Thyroid gland (tissue), 4 donors: ENCODE measurements at regions not wholly inside any gene's neighbourhood (a gene's known extent, or its start where the extent isn't known, plus 50 kb on each side); places are given as distances from the start of the nearest gene placed in this dataset.
"Not testable (repeated sequence)": the region's sequence is repeated elsewhere in the genome, so short reads cannot be mapped to it uniquely, and the experiment has no call there.

ENCODE experiments used
- DNase-seq, 2 donors: peaks; one replicate each; pipeline ENCODE4 v3.0.0-alpha.2; 2019
- H3K27ac ChIP-seq, 3 donors: fragments of 200-600 bp; sonication (generic); 1 replicate in 2 of 3; 2 replicates in 1 of 3; pipeline ENCODE4 v1.5.1; 2016 to 2019; ENCODE audit warnings: mild to moderate bottlenecking in 1 of 3, moderate library complexity in 1 of 3
- H3K27me3 ChIP-seq: fragments of 200-600 bp; sonication (generic); one replicate; pipeline ENCODE4 v1.5.1; 2019
- H3K36me3 ChIP-seq, 2 donors: fragments of 200-600 bp; sonication (generic); one replicate each; pipeline ENCODE4 v1.5.1; 2016 to 2019
- H3K4me1 ChIP-seq, 2 donors: fragments of 200-600 bp; sonication (generic); one replicate each; pipeline ENCODE4 v1.5.1; 2017 to 2019
- H3K4me3 ChIP-seq, 3 donors: fragments of 200-600 bp; sonication (generic); replicated peaks in 1 of 3; 1 replicate in 2 of 3; 2 replicates in 1 of 3; pipeline ENCODE4 v1.5.1; 2016; ENCODE audit warnings: mild to moderate bottlenecking in 1 of 3
- H3K9me3 ChIP-seq: fragments of 200-600 bp; sonication (generic); one replicate; pipeline ENCODE4 v1.5.1; 2017
- POLR2A ChIP-seq, 2 donors: fragments of 450-650 bp; IDR thresholded peaks; one replicate each; pipeline ENCODE4 v1.6.1; 2017; ENCODE audit warnings: antibody characterized with exemption in 2 of 2, mild to moderate bottlenecking in 2 of 2, moderate library complexity in 1 of 2
- WGBS, 2 donors: methylation state at CpG; one replicate each; pipeline ENCODE4 v1.1.5; 2017; 5-methylcytosine and 5-hydroxymethylcytosine counted together
- intact Hi-C: fragments of 100-400 bp; cut with DNase I; formaldehyde crosslinking; loops from one replicate; pipeline ENCODE4 v1.15.1; 2023
- TF ChIP-seq, protein P1 (sequence below), 6 experiments: fragments of 200-600 bp in 3 of 6; fragments of 450-650 bp in 3 of 6; sonication (generic) in 3 of 6; IDR thresholded peaks; one replicate each; pipeline ENCODE4 v1.5.1; 2016 to 2019; ENCODE audit warnings: antibody characterized with exemption in 6 of 6, mild to moderate bottlenecking in 2 of 6, inconsistent platforms in 1 of 6, moderate library complexity in 1 of 6

DNA sequence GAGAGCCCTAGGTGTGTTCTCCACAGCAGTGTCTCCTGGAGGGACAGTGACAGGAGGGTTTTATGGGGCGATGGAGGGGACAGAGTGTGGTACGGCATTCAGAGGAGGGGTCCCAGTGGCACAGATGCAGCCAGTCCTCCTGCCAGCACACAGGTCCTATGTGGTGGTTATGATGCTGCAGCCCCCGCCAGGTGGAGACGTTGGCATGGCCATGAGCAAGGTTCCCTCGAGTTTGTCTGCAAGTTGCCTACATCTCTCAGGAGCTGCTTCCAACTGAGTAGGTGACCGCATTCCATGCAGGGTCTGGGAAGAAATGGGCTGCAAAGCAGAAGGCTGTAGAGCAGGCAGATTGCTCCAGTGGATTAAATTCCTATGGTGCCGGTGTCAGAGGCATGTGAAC lies 646.0 kb downstream of the TBC1D22A start:
- intact Hi-C loops: no loop called here
- H3K27me3 ChIP-seq: no peaks in the 10 kb centered on the region

DNA sequence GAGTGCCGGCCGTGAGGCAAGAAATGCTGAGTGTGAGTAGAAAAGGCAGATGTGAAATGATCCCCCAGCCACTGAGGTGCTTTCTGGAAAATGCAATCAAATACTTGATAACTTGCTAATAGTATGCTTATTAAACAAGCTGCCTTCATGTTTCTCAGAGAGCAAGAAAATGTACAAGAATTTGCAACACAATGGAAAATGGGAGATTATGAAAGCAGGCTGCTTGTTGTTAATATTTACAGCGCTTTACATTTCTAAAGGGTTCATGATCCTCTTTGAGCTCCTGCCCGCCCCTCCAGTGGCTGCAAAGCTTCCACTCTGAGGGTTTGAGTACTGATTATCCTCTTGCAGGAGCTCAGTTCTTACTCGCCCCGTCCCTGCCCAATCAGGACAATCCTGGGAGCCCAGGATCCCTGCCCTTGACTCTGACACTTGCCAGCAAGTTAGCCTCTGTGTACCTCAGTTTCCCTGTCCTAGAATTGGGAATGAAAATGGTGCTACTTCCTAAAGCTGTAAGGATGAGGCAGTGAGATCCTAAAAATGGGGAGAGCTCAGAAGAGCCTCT lies 645.1 kb downstream of the TBC1D22A start:
- Histone ChIP-seq H3K4me1 (no peaks in the 10 kb centered on the region), H3K27me3 (no peaks in the 10 kb centered on the region), H3K27ac (no peak overlapping the region), H3K4me3 (no peak overlapping the region), H3K36me3 (no peaks in the 10 kb centered on the region), H3K9me3 (no peaks in the 10 kb centered on the region)
- DNase-seq: no peak
- WGBS, 2 donors: 80% methylated on average over 6 of the region's 6 CpGs
- TF ChIP-seq, protein P1, sequence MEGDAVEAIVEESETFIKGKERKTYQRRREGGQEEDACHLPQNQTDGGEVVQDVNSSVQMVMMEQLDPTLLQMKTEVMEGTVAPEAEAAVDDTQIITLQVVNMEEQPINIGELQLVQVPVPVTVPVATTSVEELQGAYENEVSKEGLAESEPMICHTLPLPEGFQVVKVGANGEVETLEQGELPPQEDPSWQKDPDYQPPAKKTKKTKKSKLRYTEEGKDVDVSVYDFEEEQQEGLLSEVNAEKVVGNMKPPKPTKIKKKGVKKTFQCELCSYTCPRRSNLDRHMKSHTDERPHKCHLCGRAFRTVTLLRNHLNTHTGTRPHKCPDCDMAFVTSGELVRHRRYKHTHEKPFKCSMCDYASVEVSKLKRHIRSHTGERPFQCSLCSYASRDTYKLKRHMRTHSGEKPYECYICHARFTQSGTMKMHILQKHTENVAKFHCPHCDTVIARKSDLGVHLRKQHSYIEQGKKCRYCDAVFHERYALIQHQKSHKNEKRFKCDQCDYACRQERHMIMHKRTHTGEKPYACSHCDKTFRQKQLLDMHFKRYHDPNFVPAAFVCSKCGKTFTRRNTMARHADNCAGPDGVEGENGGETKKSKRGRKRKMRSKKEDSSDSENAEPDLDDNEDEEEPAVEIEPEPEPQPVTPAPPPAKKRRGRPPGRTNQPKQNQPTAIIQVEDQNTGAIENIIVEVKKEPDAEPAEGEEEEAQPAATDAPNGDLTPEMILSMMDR (IDR thresholded peaks at IDR 0.05): no peak
- TF ChIP-seq POLR2A (IDR thresholded peaks at IDR 0.05): no peak
- intact Hi-C loops: no loop called here

More for the DNA sequence above, 646.0 kb downstream of the TBC1D22A start:
- no peak for DNase-seq
- 75 to 79% methylated on average over 5 to 7 of the region's 7 CpGs for WGBS, 2 donors
- no peak overlapping the region for H3K4me3 ChIP-seq
- no peak overlapping the region for H3K27ac ChIP-seq
- TF ChIP-seq POLR2A (IDR thresholded peaks at IDR 0.05): no peak
- TF ChIP-seq, protein P1 (IDR thresholded peaks at IDR 0.05): no peak
- H3K9me3 ChIP-seq: no peaks in the 10 kb centered on the region
- H3K36me3 ChIP-seq: no peaks in the 10 kb centered on the region
- H3K4me1 ChIP-seq: no peaks in the 10 kb centered on the region

DNA sequence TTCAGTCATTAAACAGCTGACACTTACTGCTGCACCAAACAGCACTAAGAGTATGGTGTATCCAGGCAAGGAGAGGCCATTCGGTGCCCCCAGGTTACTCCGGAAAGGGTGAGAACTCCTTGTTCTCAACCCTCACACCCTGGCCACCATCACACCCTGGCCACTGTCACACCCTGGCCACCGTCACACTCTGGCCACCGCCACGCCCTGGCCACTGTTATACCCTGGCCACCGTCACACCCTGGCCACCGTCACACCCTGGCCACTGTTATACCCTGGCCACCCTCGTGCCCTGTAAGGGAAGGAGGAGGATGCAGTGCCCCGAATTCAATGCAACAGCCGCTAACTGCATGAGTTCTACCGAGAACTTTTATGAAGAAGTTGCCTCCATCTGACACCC lies 644.4 kb downstream of the TBC1D22A start:
- no peak for TF ChIP-seq POLR2A (IDR thresholded peaks at IDR 0.05)
- TF ChIP-seq, protein P1 (IDR thresholded peaks at IDR 0.05): no peak
- Histone ChIP-seq H3K4me1 (no peaks in the 10 kb centered on the region), H3K36me3 (no peaks in the 10 kb centered on the region), H3K27ac (no peak overlapping the region), H3K4me3 (no peak overlapping the region), H3K27me3 (no peaks in the 10 kb centered on the region), H3K9me3 (no peaks in the 10 kb centered on the region)
- intact Hi-C loops: no loop called here
- DNase-seq: no peak
- 87 to 88% methylated on average over 10 to 11 of the region's 11 CpGs for WGBS, 2 donors

DNA sequence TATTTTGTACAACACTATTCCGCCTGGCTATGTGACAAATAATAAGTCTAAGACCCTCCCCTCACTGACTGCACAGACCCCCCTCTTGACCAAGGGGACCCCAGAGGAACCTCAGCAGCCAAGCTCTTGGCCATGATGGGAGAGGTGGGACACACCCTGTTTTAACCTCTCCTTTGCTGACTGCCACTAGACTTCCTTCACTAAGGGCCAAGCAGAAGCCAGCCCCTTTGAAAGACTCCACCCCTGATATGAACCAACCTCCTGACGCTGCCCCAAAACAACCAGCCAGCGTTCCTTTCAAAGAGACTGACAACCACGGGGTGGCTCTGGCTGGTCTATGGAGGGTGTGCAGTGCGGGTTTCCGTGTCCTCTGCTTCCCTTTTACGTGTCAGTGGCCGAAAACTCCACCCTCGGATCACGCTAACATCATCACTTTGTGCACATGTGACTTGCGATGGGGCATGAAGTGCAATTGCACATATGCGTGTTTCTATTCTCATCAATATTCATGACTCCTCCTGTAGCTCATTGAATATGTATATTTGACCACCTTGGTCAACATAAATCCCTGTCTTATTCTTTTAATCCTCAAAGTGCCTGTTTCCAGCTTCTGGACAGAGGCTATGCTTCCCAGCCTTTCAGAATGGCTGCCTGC lies 643.9 kb downstream of the TBC1D22A start:
- 89 to 92% methylated on average over 12 of the region's 12 CpGs for WGBS, 2 donors
- no peak for DNase-seq
- Histone ChIP-seq H3K27ac (no peak overlapping the region), H3K9me3 (no peaks in the 10 kb centered on the region), H3K4me1 (no peaks in the 10 kb centered on the region), H3K4me3 (no peak overlapping the region), H3K36me3 (no peaks in the 10 kb centered on the region), H3K27me3 (no peaks in the 10 kb centered on the region)
- TF ChIP-seq POLR2A (IDR thresholded peaks at IDR 0.05): no peak
- TF ChIP-seq, protein P1 (IDR thresholded peaks at IDR 0.05): no peak
- intact Hi-C loops: no loop called here

DNA sequence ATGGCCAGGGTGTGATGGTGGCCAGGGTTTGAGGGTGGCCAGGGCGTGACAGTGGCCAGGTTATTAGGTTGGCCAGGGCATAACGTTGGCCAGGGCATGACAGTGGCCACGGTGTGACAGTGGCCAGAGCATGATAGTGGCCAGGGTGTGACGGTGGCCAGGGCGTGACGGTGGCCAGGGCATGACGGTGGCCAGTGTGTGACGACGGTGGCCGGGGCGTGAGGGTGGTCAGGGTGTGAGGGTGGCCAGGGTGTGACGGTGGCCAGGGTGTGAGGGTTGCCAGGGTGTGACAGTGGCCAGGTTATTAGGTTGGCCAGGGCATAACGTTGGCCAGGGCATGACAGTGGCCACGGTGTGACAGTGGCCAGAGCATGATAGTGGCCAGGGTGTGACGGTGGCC lies 642.8 kb downstream of the TBC1D22A start:
- H3K4me1 ChIP-seq, H3K27ac ChIP-seq, H3K27me3 ChIP-seq, H3K4me3 ChIP-seq, DNase-seq, H3K36me3 ChIP-seq, intact Hi-C loops, H3K9me3 ChIP-seq: not testable (repeated sequence)
- WGBS, 2 donors: 86 to 93% methylated on average over 15 of the region's 15 CpGs
